Coronary artery (tissue), 2 donors: ENCODE measurements at regions not wholly inside any gene's neighbourhood (a gene's known extent, or its start where the extent isn't known, plus 50 kb on each side); places are given as distances from the start of the nearest gene placed in this dataset.

Source experiments
- DNase-seq: peaks from one replicate; pipeline ENCODE4 v3.0.0-alpha.2; 2017; ENCODE audit warnings: low spot score
- H3K27ac ChIP-seq, 2 donors: fragments of 200-600 bp; sonication (generic); one replicate each; pipeline ENCODE4 v1.5.1; 2016 to 2019
- H3K4me3 ChIP-seq: fragments of 200-600 bp; sonication (generic); 2 replicates; pipeline ENCODE4 v1.5.1; 2016; ENCODE audit warnings: mild to moderate bottlenecking, moderate library complexity
- TF ChIP-seq, protein P1 (sequence below): fragments of 200-600 bp; sonication (generic); IDR thresholded peaks from one replicate; pipeline ENCODE4 v1.5.1; 2019; ENCODE audit warnings: antibody characterized with exemption

DNA sequence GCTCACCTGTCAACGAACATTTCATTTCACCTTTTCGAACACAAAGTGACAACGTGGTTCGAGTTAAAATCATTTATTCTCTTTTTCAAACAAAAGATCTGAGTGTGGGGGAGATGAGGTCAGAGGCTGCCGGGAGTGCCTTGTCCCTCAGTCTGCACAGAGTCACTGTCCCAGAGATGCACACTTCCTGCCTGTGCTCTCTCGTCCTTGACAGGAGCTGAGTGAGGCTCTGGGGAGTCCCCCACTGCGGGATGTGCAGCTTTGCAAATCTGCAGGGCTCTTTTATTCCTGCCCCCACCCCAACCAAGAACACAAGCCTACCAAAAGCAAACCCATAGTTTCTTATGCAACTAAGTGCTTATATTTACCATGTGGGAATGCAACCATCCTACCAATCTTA is 497.8 kb downstream of the EIPR1 start:
- DNase-seq, result peak; percentile 35
- Histone ChIP-seq H3K4me3 (no peak overlapping the region), H3K27ac (no peak overlapping the region)
- TF ChIP-seq, protein P1, sequence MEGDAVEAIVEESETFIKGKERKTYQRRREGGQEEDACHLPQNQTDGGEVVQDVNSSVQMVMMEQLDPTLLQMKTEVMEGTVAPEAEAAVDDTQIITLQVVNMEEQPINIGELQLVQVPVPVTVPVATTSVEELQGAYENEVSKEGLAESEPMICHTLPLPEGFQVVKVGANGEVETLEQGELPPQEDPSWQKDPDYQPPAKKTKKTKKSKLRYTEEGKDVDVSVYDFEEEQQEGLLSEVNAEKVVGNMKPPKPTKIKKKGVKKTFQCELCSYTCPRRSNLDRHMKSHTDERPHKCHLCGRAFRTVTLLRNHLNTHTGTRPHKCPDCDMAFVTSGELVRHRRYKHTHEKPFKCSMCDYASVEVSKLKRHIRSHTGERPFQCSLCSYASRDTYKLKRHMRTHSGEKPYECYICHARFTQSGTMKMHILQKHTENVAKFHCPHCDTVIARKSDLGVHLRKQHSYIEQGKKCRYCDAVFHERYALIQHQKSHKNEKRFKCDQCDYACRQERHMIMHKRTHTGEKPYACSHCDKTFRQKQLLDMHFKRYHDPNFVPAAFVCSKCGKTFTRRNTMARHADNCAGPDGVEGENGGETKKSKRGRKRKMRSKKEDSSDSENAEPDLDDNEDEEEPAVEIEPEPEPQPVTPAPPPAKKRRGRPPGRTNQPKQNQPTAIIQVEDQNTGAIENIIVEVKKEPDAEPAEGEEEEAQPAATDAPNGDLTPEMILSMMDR, result no peak

DNA sequence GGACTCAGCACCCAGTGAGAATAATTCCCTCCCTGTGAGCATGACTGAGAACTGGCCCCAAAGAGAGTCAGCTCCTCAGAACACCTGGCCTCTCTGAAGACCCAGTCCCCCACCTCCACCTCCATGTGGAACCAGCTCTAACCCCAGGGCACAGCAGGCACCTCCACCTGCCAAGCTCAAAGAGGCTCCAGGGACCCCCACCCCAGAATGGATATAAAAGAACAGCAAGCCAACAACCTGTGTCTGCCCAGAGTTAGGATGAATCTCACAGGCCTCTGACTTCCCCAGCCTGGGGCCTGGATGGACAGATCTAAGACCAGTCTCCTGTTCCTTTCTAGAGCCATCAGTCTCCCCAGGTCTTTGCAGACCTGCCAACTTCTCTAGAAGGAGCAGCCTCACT is 498.5 kb downstream of the EIPR1 start:
- peak; percentile 50 for DNase-seq
- TF ChIP-seq, protein P1, result no peak
- Histone ChIP-seq H3K4me3 (no peak overlapping the region), H3K27ac (no peak overlapping the region)

DNA sequence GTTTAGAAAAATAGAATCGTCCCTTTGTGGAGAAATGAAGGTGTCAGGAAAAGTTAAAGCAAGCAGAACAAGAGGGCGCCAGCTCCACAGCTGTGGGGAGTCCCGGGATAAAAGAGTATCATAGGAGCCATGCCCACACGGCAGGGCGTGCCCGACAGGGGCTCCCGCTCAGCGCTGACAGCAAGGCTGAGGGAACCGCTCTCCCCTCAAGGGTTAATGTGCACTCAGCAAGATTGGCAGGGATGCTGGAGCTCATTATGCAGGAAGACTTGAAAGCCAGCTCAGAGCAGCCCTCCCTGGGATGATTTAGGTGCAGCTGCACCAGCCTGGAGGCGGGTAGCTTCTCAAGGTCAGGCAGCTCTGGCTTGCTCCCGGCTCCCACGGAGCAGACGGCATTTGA is 500.2 kb downstream of the EIPR1 start:
- DNase-seq, result peak; percentile 54
- TF ChIP-seq, protein P1, result no peak
- Histone ChIP-seq H3K4me3 (no peak overlapping the region), H3K27ac (no peak overlapping the region)

DNA sequence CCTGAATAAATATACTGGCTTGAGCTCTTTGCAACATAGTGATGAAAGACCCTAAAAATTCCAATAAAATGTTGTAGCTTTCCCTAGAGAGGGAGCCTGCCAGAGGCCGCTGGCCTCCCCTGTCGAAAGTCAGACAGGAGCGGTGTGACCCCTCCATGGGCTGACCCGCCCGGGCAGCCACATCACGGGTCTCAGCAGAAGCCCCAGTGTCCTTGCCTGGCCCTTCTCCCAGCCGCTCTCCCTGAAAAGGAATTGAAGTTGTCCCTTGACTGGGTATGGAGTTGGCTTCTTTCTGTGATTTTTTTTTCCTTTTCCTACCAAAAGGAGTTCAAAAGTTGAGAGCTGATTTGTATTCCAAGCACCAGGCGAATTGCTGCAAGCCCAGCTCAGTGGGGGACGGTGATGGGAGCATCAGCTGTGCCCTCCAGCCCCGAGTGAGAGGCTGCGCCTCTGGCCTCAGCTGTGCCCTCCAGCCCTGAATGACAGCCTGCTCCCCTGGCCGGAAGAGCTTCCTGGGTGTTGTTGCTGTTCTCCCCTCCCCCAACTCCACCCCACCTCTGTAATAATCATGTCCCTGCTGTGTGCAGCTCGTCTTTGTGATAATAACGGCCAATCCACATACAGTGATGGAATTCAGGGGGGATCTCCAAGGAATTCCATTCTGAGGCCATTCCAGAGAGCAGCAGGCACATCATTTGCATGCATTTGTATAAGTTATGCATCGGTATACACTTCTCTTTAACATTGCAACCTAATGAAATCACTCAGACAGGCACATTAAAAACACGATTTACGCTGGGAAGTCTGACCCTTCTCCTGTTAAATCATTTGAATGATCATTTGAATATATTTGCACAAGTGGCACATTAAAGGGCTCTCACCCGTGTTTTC is 501.0 kb downstream of the EIPR1 start:
- no peak overlapping the region for H3K4me3 ChIP-seq
- TF ChIP-seq, protein P1, result no peak
- DNase-seq, result peak; percentile 62
- H3K27ac ChIP-seq, result no peak overlapping the region

DNA sequence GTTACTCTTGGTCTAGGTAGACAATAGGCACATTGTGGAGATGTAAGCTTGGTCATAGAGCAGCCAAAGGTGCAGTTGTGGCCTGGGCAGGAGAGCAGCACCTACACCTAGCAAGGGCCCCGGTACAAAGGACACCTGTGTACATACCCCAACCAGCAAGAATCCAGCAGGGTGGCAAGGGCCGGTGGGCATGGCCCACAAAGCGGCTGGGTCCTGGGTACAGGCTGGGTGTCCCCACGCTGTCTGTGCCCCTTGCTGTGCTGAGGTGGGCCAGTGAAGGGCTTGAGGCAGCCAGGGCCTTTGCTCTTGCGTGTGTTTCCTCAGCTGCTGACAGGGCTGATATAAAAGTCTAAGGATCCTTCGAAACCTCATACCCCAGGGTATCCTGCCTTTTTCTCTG is 501.8 kb downstream of the EIPR1 start:
- Histone ChIP-seq H3K4me3 (no peak overlapping the region), H3K27ac (no peak overlapping the region)
- TF ChIP-seq, protein P1, result no peak
- peak; percentile 40 for DNase-seq

DNA sequence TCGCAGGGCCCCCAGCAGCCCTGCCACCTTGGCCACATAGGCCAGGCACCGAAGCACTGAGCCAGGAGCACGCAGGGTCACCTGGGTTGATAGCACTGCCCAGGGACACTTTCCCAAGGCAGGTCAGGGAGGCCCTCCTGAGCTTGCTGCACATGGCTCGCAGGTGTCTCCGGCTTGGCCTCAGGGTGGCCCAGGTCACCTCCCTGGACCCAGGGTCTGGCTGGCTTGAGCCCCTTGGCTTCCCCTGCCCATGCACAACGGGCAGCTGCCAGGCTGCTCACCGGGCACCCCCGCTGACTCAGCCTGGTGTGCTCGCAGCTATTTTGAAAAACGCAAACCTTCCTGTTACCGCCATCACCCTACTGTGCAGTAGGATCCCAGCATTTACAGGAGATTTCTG is 502.3 kb downstream of the EIPR1 start:
- no peak overlapping the region for H3K4me3 ChIP-seq
- H3K27ac ChIP-seq, result no peak overlapping the region
- DNase-seq, result peak; percentile 60
- TF ChIP-seq, protein P1, result no peak

DNA sequence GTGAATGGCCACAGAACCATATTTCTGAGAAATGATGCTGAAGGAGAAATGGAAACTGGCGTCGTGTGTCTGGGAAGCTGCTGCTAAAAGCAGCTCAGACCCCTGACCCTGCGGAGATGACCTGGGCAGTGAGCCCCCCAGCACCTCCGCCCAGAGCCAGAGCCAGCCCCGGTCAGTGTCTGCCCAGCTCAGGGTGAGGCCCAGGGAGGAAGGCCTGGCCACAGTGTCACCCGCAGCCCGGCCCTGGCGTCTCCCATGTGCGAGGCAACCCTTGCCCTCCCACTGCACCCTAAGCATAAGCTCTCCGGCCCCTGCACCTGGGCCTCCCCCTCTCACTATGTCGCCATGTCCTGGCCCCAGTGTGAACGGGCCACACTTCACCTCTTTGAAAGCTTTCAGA is 502.8 kb downstream of the EIPR1 start:
- no peak overlapping the region for H3K27ac ChIP-seq
- no peak overlapping the region for H3K4me3 ChIP-seq

More for the DNA sequence above, 502.8 kb downstream of the EIPR1 start:
- TF ChIP-seq, protein P1, result no peak
- DNase-seq, result no peak
